Right atrium auricular region (tissue), 2 donors: ENCODE measurements at regions not wholly inside any gene's neighbourhood (a gene's known extent, or its start where the extent isn't known, plus 50 kb on each side); places are given as distances from the start of the nearest gene placed in this dataset.

Experiments used
- DNase-seq: peaks from one replicate; pipeline ENCODE4 v3.0.0-alpha.2; 2019; ENCODE audit warnings: low spot score
- H3K27ac ChIP-seq, 2 donors: fragments of 200-600 bp; sonication (generic); 1 replicate in 1 of 2; 2 replicates in 1 of 2; pipeline ENCODE4 v1.5.1; 2016 to 2019
- H3K27me3 ChIP-seq, 2 donors: fragments of 200-600 bp; sonication (generic); one replicate each; pipeline versions ENCODE4 v1.5.1 to v1.6.0; 2017 to 2019
- H3K36me3 ChIP-seq: fragments of 200-600 bp; sonication (generic); one replicate; pipeline ENCODE4 v1.5.1; 2016
- H3K4me1 ChIP-seq, 2 donors: fragments of 200-600 bp; sonication (generic); one replicate each; pipeline versions ENCODE4 v1.5.1 to v1.6.0; 2017 to 2019
- H3K4me3 ChIP-seq, 2 donors: fragments of 200-600 bp; sonication (generic); 1 replicate in 1 of 2; 2 replicates in 1 of 2; pipeline ENCODE4 v1.5.1; 2017 to 2019; ENCODE audit warnings: mild to moderate bottlenecking in 1 of 2, moderate library complexity in 1 of 2
- H3K9me3 ChIP-seq, 2 donors: fragments of 200-600 bp; sonication (generic); one replicate each; pipeline ENCODE4 v1.5.1; 2019
- CTCF ChIP-seq, 2 donors: fragments of 200-600 bp; sonication (generic); IDR thresholded peaks; one replicate each; pipeline ENCODE4 v1.5.1; 2019; ENCODE audit warnings: antibody characterized with exemption in 2 of 2

DNA sequence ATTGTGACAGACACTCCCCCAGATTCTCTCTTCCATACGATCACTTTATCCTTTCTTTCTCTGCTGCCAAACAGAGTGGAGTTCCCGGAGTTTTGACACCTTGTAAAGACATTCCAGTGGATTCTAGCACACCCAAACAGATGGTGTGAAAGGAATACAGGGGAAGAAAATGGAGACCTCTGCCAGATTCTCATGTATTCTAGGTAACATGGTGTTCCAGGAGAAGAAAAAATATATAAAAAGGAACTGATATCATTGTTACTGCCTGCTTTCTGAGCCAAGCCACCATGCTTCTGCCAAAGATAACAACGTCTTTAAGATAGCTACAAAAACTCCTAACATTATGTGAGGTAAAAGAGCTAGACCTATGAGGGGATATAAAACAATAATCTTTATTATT is 136.5 kb downstream of the TXNL1 start:
- no peaks in the 10 kb centered on the region for H3K36me3 ChIP-seq
- H3K27me3 ChIP-seq: no peaks in the 10 kb centered on the region
- no peak for DNase-seq
- no peak overlapping the region for H3K4me3 ChIP-seq
- H3K27ac ChIP-seq: no peak overlapping the region
- no peak for TF ChIP-seq CTCF (IDR thresholded peaks at IDR 0.05)
- H3K9me3 ChIP-seq: no peaks in the 10 kb centered on the region
- H3K4me1 ChIP-seq: peaks cover 0 to 6% of the 10 kb centered on the region in 2 donors

- H3K27ac ChIP-seq: no peak overlapping the region
- no peaks in the 10 kb centered on the region for H3K4me1 ChIP-seq
- TF ChIP-seq CTCF (IDR thresholded peaks at IDR 0.05): no peak
- no peaks in the 10 kb centered on the region for H3K36me3 ChIP-seq
- H3K27me3 ChIP-seq: no peaks in the 10 kb centered on the region
- H3K9me3 ChIP-seq: peaks cover 0 to 8% of the 10 kb centered on the region in 2 donors
- no peak overlapping the region for H3K4me3 ChIP-seq
- DNase-seq: no peak
These were observed 142.5 kb downstream of the TXNL1 start for GRCh38 chr18:56495884-56496283.

- no peak for DNase-seq
- no peak for TF ChIP-seq CTCF (IDR thresholded peaks at IDR 0.05)
These were observed 144.9 kb downstream of the TXNL1 start for GRCh38 chr18:56493531-56493930.

DNA sequence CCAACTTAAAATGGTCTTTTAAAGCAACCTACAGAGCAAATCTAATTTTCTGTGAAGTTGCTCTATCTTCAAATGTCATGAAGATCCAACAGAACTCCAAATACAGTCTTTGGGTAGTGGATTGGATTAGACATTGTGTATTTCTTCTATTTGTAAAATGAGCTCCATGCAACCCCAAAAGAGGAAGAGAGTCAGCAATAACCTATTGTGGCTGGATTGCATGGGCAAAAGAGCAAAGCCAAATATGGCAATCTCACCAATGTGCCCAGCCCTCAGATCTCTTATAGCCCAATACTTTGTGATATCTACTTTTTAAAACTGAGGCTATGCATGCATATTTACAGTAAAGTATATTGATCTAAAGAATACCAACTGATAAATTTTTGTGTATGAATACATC is 146.3 kb downstream of the TXNL1 start:
- Histone ChIP-seq H3K4me1 (no peaks in the 10 kb centered on the region), H3K27me3 (no peaks in the 10 kb centered on the region), H3K4me3 (no peak overlapping the region), H3K36me3 (no peaks in the 10 kb centered on the region), H3K27ac (no peak overlapping the region), H3K9me3 (peaks cover 0 to 8% of the 10 kb centered on the region in 2 donors)
- TF ChIP-seq CTCF (IDR thresholded peaks at IDR 0.05): no peak
- no peak for DNase-seq

More at GRCh38 chr18:56493531-56493930, 144.9 kb downstream of the TXNL1 start:
- Histone ChIP-seq H3K27me3 (no peaks in the 10 kb centered on the region), H3K27ac (no peak overlapping the region), H3K4me1 (no peaks in the 10 kb centered on the region), H3K36me3 (no peaks in the 10 kb centered on the region), H3K4me3 (no peak overlapping the region), H3K9me3 (peaks cover 0 to 8% of the 10 kb centered on the region in 2 donors)

DNA sequence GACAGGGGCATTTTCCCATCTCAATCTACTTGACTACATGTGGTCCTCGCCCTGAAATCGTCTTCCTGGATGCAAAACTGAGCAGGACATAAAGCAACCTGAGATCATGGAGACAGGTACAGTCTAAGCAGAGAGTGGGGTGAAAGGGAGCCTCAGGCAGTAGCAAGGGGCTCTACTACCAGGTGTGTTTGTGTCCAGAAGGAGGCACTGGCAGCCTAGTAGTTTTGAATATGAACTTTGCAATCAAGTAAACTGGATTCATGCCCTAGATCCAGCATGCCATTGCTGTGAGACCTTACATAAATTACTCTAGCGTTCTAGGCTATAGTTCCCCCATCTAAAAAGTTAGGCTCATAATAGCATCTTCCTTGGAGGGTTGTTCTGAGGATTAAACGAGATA is 147.4 kb downstream of the TXNL1 start:
- H3K27ac ChIP-seq: no peak overlapping the region
- H3K9me3 ChIP-seq: no peaks in the 10 kb centered on the region
- DNase-seq: no peak
- H3K27me3 ChIP-seq: no peaks in the 10 kb centered on the region
- H3K36me3 ChIP-seq: no peaks in the 10 kb centered on the region
- H3K4me1 ChIP-seq: no peaks in the 10 kb centered on the region
- TF ChIP-seq CTCF (IDR thresholded peaks at IDR 0.05): no peak
- H3K4me3 ChIP-seq: no peak overlapping the region

DNA sequence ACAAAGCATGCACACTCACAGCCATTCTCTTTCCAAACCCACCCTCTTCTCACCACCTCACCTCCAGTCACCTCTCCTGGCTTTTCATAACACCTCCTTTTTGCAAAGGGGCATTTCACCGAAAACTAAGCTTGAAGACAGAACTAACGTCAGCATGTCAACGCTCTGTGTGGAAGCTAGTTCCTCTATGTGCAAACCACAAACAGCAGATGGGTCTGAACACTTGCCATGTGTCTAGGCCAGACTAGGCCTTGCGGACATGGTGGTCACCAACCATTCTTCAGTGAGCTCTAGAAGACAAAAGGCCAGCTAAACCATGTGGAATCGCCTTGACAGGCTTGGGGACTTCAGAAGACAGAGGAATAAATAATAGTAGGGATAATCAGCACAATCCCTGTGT is 148.5 kb downstream of the TXNL1 start:
- no peak for DNase-seq
- H3K9me3 ChIP-seq: no peaks in the 10 kb centered on the region
- TF ChIP-seq CTCF (IDR thresholded peaks at IDR 0.05): no peak
- H3K36me3 ChIP-seq: no peaks in the 10 kb centered on the region
- no peak overlapping the region for H3K27ac ChIP-seq
- no peaks in the 10 kb centered on the region for H3K27me3 ChIP-seq
- H3K4me1 ChIP-seq: no peaks in the 10 kb centered on the region
- H3K4me3 ChIP-seq: no peak overlapping the region
